ENCODE measurements at regions not wholly inside any gene's neighbourhood (a gene's known extent, or its start where the extent isn't known, plus 50 kb on each side); places are given as distances from the start of the nearest gene placed in this dataset.

GRCh38 chr4:60743654-60744053 is 456.5 kb upstream of the ADGRL3 start:
- TF ChIP-seq CTCF (IDR thresholded peaks at IDR 0.05) (no peak), POLR2A (IDR thresholded peaks at IDR 0.05) (no peak)

All from lower leg skin (tissue), 3 donors.